IPS DF 19.7 (cell line): ENCODE measurements at regions not wholly inside any gene's neighbourhood (a gene's known extent, or its start where the extent isn't known, plus 50 kb on each side); places are given as distances from the start of the nearest gene placed in this dataset.

Experiments
- DNase-seq: peaks from one replicate; pipeline ENCODE4 v3.0.0-alpha.2; 2013; ENCODE audit warnings: low read depth, low spot score

DNA sequence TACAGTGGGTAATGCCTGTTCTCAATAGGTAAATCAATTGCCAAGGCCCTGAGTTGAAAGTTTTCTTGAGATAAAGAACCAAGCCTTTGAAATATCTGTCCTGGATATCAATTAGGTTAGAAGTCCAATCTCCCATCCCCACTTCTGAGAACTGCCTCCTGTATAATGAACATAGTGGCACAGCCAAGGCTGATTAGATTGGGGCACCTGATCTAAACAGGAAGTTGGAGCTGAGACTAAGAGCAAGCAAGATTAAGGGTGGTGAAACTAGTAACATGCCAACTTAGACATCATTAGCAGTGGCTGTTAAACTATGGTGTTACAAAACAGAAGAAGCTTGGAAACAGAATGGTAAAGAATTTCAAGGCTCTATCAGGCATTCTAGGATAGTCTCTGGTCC is 137.7 kb upstream of the TMEM108 start:
- no peak for DNase-seq

GRCh38 chr3:132898141-132898540 is 140.1 kb upstream of the TMEM108 start:
- DNase-seq = no peak

DNA sequence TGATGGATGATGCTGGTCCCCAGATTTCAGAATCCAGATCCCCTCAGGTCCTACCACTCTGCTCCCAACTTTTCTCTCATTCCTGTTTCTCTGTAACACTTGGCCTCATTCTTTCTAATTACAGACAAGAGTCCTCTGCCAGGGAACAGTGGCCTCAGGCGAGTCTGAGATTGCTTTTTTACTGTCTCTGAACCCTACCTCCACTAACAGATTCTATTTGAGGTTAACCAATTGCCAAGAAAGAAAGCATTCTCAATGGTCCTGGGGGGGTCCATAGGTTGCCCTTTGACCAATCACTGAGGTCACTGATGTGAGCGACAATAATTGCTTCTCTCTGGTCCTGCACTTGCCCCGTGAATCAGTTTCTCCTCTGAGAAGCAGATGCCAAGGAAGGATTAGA is 145.2 kb upstream of the TMEM108 start:
- DNase-seq = no peak

- DNase-seq = no peak
Observed at GRCh38 chr3:132881756-132882409, 156.3 kb upstream of the TMEM108 start.

DNA sequence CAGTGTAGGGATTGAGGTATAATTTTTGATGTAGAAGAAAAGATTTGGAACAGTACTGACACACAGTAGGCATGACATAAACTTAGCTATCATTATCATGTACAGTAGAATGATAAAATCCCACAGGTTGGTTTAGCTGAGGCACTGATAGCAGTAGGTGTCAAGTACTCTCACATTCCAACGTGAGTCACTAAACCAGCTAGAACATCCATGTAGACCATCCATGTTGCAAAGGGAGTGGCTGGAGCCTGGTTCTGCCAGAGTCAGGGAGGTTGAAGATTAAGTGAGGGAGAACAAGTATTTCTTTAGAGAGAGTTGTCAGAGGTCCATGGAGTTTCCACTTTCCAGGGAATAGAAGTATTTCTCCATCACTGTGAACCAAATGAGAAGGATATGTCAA is 157.2 kb upstream of the TMEM108 start:
- DNase-seq = no peak

DNA sequence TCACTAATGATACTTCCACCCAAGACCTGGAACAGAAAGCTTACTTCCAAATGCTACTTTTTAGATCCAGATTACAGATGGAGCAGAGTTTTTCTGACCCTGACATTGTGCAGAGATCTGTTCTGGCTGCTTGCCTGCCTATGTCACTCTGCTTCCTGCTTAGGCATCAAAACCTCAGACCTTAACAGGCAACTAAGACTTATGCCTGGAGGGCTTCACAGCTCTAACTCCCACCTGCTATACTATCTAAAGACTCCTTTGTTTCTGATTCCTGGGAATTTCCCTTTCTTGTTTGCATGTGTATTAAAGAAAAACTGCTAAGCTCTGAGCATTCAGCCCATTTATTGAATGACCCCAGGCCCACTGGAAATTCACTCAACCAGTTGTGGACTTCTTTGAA is 157.4 kb upstream of the NPHP3 start:
- DNase-seq = no peak

GRCh38 chr3:132874701-132875100 is 152.5 kb upstream of the NPHP3 start:
- no peak for DNase-seq

DNA sequence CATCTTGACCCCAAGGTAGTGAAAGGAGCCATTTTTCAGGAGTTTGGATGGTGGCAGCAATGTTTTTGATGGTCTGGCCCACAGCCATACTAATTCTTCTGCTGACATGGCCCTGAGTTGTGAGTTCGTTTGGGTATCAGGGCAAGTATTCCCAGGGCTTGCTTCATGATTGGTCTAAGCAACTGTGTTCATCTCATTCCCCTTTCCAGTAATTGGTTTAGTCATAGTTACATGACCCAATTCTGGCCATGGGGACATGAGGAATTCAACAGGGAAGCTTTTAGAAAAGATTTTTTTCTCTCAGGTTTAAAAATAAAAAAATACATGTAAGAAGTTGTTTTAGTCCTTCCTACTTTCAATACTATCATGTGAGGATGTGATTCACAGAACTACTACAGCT is 150.5 kb upstream of the NPHP3 start:
- no peak for DNase-seq

DNA sequence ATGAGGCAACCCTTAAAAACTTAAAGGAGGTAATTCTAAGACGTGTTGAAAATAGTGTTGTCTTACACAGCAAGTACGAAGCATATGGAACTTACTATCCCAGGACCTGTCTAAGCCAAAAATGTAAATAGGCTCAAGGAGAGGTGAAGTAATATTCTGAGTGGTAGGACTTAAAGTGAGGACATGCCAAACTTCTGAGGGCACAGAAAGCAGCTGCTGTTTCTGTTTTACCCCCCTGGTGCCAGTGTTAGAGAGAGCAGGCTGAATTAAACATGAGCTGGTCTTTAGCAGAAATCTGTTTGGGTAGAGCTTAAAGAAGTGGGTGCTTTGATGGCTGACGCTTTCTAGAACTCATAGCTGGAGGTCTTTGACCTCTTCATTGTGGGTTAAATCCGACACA is 149.7 kb upstream of the NPHP3 start:
- DNase-seq = no peak

DNA sequence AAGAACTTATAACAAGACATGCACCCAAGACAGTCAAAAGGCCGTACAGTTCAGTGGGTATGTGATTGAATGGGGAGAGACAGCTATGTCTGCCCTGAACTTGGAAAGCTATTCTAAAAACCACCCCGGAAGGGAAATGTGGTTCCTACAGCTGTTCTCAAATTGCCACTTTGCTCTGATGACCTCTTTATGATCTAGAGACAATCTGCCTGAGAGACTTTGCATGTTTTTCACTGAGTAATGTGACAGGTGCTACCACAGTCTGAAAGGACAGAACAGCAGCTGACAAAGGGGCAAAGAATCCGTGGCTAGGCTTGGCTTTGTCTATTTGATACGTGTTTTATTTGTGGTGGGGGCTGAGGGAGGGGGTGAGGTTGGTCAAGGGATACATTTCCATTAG is 148.3 kb upstream of the NPHP3 start:
- DNase-seq = no peak

- DNase-seq = no peak
Observed at GRCh38 chr3:132867956-132868355, 145.7 kb upstream of the NPHP3 start.

DNA sequence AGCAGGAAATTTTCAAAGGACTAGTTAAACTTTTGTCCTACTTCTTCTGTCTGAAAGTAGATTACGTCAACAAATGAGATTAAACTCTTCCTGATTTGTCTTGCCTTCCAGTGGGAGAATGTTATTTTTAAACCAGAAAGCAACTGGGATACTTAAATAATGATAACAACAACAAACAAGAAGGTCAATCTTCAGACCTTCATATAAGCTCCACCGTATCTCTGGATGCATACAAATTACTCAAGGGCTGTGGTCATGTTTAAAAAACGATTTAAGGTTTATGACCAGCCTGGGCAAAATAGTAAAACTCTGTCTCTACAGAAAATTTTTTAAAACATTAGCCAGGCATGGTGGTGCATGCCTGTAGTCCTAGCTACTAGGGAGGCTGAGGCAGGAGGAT is 145.3 kb upstream of the NPHP3 start:
- DNase-seq = no peak

DNA sequence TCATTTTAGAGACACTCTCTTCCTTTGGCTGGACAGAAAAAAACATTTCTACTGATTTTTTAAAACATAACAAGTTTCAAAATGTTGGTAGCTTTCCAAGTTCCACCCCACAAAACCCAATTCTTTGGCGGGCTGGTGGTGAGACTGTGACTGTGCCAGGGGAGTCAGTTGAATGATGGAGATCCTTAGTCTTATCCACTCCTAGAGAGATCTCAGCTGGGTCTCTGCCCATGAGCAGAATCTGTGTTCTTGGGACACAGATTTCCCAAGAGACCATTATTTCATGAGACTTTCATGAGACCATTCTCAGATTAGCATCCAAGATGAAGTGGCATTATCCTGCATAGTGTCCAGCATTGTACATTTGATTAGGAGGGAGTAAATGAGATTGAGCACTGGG is 135.1 kb upstream of the NPHP3 start:
- no peak for DNase-seq

GRCh38 chr3:132854856-132855535 is 132.8 kb upstream of the NPHP3 start:
- no peak for DNase-seq

GRCh38 chr3:132847849-132848625 is 125.8 kb upstream of the NPHP3 start:
- no peak for DNase-seq

DNA sequence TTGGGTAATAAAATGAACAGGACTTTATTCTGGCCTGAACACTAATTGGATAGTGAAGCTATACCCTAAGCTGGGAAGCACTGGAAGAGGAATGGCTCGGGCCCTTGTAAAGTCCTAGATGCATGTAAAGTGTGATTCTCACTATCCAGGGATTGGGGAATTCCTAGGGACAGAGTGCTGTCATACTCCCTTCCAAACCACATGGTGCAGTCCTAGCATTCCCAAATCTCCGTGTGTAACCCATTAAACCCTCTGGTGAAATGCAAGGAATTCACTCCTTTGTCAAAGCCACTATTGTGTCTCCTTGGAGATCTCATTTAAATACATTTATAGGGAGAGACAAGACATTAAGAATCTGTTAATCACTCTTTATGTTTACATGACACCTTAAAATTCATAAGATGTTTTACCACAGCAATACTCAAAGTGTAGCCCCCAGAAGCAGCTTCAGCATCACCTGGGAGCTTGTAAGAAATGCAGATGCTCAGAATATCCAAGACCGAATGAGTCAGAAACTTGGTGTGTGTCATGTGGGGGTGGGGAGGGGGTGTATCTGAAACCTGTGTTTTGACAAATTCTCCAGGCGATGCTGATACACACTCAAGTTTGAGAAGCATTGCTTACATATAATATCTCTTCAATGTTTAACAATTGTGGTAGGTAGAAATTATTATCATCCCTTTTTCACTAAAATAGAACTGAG is 121.8 kb upstream of the NPHP3 start:
- DNase-seq = peak; percentile 63

DNA sequence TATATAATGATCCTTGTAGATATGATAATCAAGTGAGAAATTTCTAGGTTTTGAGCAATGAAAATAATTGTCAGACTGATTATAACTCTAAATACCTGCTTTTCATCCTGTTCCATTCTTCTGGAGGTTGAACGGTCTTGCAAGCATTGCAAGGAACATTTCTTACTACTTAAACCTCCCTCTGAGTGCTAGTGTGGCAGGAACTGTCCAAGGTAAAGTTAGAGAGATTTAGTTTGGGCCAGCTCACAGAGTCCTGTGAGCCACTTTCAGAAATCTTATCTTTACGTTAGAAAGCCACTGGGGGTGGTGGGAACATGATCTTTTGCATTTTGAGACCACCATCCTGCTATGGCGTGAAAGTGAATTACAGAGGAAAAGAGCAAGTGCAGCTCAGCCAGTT is 121.1 kb upstream of the NPHP3 start:
- no peak for DNase-seq

GRCh38 chr3:132841621-132842020 is 119.4 kb upstream of the NPHP3 start:
- DNase-seq = no peak

DNA sequence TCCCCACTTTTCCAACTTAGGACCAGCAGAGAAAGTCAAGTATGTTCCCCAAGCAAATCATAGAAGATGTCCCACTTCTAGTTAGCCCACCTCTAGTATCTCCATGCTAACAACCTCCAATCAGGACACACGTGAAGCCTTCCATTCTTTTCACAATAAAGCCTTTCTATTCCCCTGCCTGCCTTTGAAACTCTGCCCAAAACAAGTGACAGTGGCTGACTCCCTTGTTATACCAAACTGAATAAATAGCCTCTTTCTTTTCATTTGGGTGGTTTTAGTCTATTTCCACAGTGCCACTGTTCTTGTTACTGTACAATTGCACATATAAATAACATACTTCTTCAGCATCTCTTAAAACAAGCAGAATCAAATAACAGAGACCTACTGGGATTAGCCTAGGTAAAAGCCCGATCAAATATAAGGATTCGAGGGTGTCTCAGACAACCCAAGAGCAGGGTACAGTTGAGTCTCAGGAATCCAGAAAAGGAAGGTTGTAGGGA is 118.0 kb upstream of the NPHP3 start:
- DNase-seq = no peak

DNA sequence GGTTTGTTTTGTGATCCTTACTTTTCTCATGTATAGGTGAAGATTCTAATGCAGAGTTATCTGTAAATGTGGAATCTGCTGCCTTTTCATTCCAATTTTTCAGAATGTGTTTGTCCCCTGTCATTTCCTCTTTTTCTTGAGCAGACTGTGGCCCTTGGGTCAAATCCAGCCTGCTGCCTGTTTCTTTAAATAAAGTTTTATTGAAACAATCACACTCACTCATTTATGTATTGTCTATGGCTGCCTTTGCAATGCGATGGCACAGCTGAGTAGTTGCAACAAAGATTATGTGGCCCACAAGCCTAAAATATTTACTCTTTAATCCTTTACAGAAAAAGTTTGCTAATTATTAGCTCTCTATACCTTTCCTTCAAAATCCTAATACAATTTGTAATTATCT is 116.3 kb upstream of the NPHP3 start:
- no peak for DNase-seq

DNA sequence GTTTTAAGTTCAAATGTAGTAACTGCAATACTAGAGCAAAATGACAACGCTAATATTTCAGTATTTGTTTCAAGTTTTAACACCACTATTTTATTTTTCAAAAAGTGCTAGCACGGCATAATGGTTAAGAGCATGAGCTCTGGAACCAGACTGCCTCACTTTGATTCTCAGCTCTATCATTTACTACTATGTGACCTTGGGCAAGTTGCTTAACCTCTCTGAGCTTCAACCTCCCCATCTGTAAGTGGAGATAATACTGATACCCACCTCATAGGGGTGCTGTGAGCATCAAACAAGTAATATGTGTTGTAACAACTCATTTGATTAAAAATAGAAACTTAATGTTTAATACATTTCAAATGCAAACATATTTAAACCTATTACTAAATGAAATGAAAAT is 115.4 kb upstream of the NPHP3 start:
- no peak for DNase-seq

GRCh38 chr3:132834356-132834755 is 112.1 kb upstream of the NPHP3 start:
- DNase-seq = no peak
